GM12878 (cell line): ENCODE measurements at regions not wholly inside any gene's neighbourhood (a gene's known extent, or its start where the extent isn't known, plus 50 kb on each side); places are given as distances from the start of the nearest gene placed in this dataset.

Source experiments
- BMI1 ChIP-seq: fragments of 450-650 bp; IDR thresholded peaks from 2 replicates; pipeline ENCODE4 v1.6.1; 2016; ENCODE audit warnings: mild to moderate bottlenecking, moderate library complexity, borderline replicate concordance
- BRCA1 ChIP-seq: IDR thresholded peaks from 2 replicates; pipeline ENCODE4 v1.6.1; 2011; ENCODE audit warnings: low read depth, low read length, improper control_type of control experiment
- CEBPZ ChIP-seq: fragments of 150-350 bp; IDR thresholded peaks from 2 replicates; pipeline ENCODE4 v1.6.1; 2016; ENCODE audit warnings: low read depth, low read length
- CREB1 ChIP-seq: IDR thresholded peaks from 2 replicates; pipeline ENCODE4 v1.6.1; 2012; ENCODE audit warnings: low read depth, mild to moderate bottlenecking, inconsistent platforms
- CREM ChIP-seq: IDR thresholded peaks from 2 replicates; pipeline ENCODE4 v1.6.1; 2014; ENCODE audit warnings: antibody characterized with exemption, low read depth
- E2F4 ChIP-seq: IDR thresholded peaks from 2 replicates; pipeline ENCODE4 v1.6.1; 2012; ENCODE audit warnings: low read depth, low read length, improper control_type of control experiment
- FOXK2 ChIP-seq: fragments of 450-650 bp; IDR thresholded peaks from 2 replicates; pipeline ENCODE4 v1.6.1; 2017; ENCODE audit warnings: mild to moderate bottlenecking, moderate library complexity
- HSF1 ChIP-seq: fragments of 150-350 bp; IDR thresholded peaks from 2 replicates; pipeline ENCODE4 v1.6.1; 2014; ENCODE audit warnings: mild to moderate bottlenecking, low read depth, low read length
- IKZF2 ChIP-seq, 2 experiments: fragments of 450-650 bp; IDR thresholded peaks; 2 replicates each; pipeline ENCODE4 v1.6.1; 2017; ENCODE audit warnings: mild to moderate bottlenecking in 2 of 2, moderate library complexity in 2 of 2
- MAX ChIP-seq: IDR thresholded peaks from 2 replicates; pipeline ENCODE4 v1.6.1; 2012; ENCODE audit warnings: low read depth, low read length, improper control_type of control experiment
- NBN ChIP-seq: fragments of 450-650 bp; IDR thresholded peaks from 2 replicates; pipeline ENCODE4 v1.6.1; 2016
- POLR2AphosphoS5 ChIP-seq: IDR thresholded peaks from 2 replicates; pipeline ENCODE4 v1.6.1; 2011; ENCODE audit warnings: mild to moderate bottlenecking, low read length, inconsistent platforms
- PRDM15 ChIP-seq: fragments of 450-650 bp; formaldehyde crosslinking; IDR thresholded peaks from 2 replicates; pipeline ENCODE4 v1.4.0; 2020; ENCODE audit warnings: mild to moderate bottlenecking, moderate library complexity
- RELA ChIP-seq: fragments of 450-650 bp; IDR thresholded peaks from 2 replicates; pipeline ENCODE4 v1.8.0; 2014; ENCODE audit warnings: borderline replicate concordance; ENCODE audit not compliant: partially characterized antibody
- RFX5 ChIP-seq: IDR thresholded peaks from 2 replicates; pipeline ENCODE4 v1.6.1; 2011; ENCODE audit warnings: low read depth, low read length, improper control_type of control experiment
- SKIL ChIP-seq: fragments of 450-650 bp; IDR thresholded peaks from 2 replicates; pipeline ENCODE4 v1.6.1; 2017; ENCODE audit warnings: mild to moderate bottlenecking, low read depth, inconsistent platforms; ENCODE audit not compliant: poor library complexity, severe bottlenecking
- SMARCA5 ChIP-seq: fragments of 450-650 bp; IDR thresholded peaks from 2 replicates; pipeline ENCODE4 v1.6.1; 2017; ENCODE audit warnings: mild to moderate bottlenecking
- SP1 ChIP-seq: IDR thresholded peaks from one replicate; pipeline ENCODE4 v1.6.1; 2011; ENCODE audit warnings: low read depth, low read length
- TAF1 ChIP-seq: IDR thresholded peaks from 2 replicates; pipeline ENCODE4 v1.6.1; 2011; ENCODE audit warnings: mild to moderate bottlenecking, low read depth, low read length, borderline replicate concordance
- YY1 ChIP-seq: IDR thresholded peaks from 2 replicates; pipeline ENCODE4 v1.6.1; 2011; ENCODE audit warnings: low read depth, mild to moderate bottlenecking, low read length

- TF ChIP-seq YY1 (peak; percentile 29; the same call in 1 of the 2 replicates), HSF1 (0 out of 2 replicates have a peak, but pooled peaks have one; percentile 43), SP1 (no peak), CREM (0 out of 2 replicates have a peak, but pooled peaks have one; percentile 17), POLR2AphosphoS5 (no peak), IKZF2 (IDR thresholded peaks at IDR 0.05) (no peak), FOXK2 (no peak), RELA (no peak), BMI1 (no peak), TAF1 (no peak), E2F4 (no peak), CREB1 (0 out of 2 replicates have a peak, but pooled peaks have one; percentile 4), NBN (peak; percentile 23; the same call in 1 of the 2 replicates), MAX (no peak), CEBPZ (no peak), BRCA1 (no peak), SMARCA5 (peak; percentile 67; the same call in 1 of the 2 replicates), RFX5 (no peak), PRDM15 (CRISPR knock-in tag) (no peak), SKIL (peak; percentile 62)
- TF ChIP-seq, all 136 proteins: peak for 11
Measured at GRCh38 chr3:5057857-5058324, 64.2 kb upstream of the ARL8B start (continued).
